Islet of Langerhans (tissue), 1 donor: ENCODE measurements at regions not wholly inside any gene's neighbourhood (a gene's known extent, or its start where the extent isn't known, plus 50 kb on each side); places are given as distances from the start of the nearest gene placed in this dataset.
A peak's percentile ranks its signal among the peaks of the same experiment; 100 is the strongest.

ENCODE experiments used
- FAIRE-seq: peaks from one replicate; lab custom pipeline; 2011; peaks lifted over from hg19 to GRCh38; lab: Jason Lieb, UNC

DNA sequence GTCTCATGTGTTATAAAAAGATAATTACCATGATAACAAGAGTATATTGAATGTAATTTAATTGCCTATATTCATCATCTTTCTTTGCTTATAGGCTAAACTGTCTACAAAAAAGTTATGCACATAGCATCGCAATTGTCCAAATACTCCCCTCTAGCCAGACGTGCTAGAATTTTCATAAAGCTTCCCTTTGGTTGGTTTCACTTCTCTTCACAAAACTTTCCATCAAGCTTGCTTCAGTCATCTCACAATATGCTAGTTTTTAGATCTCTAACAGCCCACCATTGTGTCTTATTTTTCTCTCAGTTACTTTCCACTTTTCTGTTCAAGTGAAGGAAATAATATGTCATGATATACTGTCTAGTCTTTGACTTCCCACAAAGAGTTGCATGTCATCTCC is 448.3 kb upstream of the SPANXN1 start:
- no peak for FAIRE-seq

DNA sequence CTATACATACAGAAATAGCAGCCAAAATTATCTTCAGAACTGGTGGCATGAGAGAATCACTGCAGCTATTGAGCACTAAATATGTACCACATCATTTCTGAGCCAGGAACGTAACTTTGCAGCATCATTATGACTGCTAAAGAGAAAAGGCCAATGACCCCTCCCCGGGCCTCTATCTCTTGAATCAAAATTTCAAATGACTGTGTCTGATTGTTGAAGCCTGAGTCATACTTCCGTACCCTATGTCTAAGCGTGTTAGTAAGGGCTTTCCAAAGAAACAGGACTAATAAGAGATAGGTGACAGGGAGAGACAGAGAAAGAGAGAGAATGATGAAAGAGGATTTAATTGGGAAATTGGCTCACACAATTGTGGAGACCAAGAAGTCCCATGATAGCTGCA is 445.5 kb upstream of the SPANXN1 start:
- FAIRE-seq, result no peak

DNA sequence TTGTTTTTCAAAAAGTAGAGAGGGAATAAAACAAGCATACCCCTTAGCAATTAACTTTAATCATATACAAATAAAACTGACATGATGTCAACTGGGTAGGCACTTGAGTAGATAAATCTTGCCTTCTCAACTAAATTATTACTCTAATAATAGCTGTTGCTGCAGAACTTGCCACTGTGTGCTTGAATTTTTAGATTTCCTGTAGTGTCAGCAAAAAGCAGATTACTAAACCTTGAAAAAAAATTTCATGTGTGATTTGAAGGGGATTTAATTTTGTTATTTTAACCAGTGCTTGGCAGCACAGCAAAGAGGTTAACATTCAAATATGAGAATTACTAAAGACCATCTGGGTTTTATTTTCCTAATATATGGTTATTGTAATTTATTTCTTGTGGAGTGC is 438.3 kb upstream of the SPANXN1 start:
- no peak for FAIRE-seq

DNA sequence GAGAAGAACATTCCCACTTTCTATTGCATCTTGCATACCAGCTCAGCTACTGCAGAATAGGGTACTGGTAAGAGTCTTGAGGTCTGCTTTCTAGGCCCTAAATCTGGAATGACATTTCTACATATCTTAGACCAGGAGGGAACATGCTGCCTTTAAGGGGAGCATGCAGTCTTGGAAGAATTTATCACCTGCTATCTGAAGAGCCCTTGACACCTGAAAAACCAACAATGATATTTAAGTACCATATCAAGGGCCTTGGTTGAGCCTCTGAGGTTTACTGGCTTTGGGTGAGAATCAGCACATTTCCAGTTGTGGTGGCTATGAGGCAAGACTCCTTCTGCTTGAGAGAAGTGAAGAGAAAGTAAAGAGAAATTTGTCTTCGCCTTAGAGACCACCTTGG is 436.8 kb upstream of the SPANXN1 start:
- no peak for FAIRE-seq

DNA sequence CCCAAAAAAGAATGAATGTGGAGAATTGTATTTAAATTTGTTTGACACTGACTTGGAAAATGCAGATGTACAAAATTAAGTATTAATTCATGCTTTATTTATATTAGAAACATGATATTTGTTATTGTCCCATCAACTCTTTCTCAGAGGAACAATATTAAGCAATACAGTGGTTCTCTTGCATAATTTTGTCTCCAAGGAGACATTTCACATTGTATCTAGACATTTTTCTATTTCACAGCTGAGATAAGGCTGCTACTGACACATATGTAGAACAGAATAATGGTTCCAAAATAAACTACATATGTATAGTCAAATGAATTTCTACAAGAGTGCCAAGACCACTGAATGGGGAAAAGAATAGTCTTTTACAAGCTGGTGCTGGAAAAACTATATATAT is 427.9 kb upstream of the SPANXN1 start:
- FAIRE-seq, result no peak

DNA sequence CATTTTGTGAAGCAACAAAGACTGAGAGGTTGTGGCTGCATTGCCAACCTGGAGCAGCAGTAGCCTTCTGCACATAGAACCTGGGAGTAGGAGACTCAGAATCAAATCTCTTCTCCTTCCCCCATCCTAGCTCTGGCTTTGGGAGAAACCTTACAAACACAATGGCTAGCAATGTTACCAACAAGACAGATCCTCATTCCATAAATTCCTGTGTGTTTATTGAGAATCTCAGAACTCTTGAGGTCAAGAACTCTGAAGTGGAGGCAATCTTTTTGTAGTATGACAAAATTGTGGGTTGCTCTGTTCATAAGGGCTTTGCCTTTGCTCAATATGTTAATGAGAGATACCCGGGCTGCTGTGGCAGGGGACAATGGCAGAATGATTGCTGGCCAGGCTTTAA is 406.7 kb upstream of the SPANXN1 start:
- no peak for FAIRE-seq

DNA sequence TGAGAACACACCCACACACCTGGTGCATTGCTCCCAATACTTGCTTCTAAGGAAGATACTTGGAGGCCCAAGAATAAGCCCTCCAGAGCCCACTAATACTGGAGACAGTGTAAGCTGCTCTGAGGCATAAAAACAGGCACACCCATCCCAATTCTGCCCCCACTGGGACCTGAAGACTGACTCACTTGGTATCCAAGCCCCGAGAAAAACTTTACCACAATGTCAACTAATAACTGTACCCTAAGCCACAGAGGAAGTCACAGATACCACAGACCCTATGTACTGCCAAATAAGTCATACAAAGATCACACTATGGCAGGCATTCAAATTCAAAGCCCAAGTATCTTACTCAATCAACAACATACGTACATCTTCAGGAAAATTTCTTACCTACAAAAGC is 398.2 kb upstream of the SPANXN1 start:
- FAIRE-seq, result no peak

DNA sequence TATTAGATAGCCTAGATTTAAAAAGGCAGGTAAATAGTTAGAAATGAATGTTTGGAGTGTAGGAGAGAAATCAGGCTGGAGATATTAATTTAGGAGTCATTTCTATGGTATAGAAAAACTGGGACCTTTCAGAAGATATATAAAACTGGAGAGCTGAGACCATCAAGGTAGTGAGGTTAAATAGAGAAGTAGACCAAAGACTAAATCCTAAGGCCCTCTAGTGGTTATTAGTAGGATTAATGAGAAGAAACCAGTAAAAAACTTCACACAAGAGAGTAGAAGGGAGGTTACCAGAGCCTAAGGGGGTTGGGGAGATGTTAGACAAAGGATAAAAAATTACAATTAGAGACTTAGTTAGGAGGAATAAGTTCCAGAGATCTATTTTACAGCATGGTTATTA is 351.0 kb upstream of the SPANXN1 start:
- peak; percentile 90 for FAIRE-seq

DNA sequence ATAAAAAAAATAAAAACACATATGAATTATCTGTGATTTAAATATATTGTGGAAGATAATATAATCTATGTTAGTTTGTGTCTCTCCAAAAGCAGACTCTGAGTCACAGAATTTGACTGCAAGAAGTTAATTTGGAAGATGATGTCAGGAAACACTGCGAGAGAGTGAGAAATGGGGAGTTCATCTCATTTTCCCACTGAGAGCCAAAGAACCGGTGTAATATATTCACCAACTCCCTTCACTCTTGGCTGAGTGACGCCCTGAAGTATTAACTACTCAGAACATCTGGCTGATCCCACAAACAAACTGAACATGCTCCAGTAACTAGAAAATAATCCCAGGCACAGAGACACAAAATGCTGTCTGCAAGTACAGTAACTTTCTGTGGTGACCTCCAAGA is 345.8 kb upstream of the SPANXN1 start:
- no peak for FAIRE-seq

DNA sequence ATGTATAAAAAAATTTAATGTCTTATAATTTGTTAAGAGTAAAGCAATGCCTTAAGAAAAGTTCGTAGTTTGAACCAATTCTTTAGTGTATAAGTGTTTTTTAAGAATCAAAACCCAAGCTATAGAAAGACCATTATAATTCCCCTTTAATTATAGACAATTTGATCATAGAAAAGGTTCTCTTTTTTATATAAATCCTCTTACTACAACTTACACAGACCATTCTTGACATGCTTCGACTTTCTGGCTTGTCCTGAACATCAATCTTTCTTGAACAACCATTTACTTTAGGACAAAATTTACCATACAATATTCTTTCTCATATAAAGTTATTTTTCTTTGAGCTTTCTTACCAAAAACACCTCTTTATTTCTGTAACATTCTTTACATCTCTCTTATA is 330.5 kb upstream of the SPANXN1 start:
- FAIRE-seq, result no peak

DNA sequence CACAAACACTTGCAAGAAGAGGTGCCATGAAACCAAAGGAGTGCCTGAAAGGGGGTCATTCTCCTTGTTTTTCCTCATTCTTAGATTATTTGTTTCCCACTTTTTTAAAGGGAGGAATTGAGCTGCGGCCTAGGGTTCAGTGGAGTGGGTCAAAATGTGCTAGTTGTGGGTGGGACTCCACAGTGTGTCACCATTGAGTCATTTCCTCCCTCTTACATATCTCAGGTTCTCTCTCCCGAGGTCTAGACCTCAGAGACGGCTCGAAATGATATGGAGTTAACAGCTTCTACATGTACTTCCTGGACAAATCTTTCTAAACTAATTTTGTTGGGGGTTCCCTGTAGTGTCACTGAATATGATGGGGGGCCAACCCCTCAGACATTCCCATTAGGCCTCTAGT is 328.4 kb upstream of the SPANXN1 start:
- no peak for FAIRE-seq

DNA sequence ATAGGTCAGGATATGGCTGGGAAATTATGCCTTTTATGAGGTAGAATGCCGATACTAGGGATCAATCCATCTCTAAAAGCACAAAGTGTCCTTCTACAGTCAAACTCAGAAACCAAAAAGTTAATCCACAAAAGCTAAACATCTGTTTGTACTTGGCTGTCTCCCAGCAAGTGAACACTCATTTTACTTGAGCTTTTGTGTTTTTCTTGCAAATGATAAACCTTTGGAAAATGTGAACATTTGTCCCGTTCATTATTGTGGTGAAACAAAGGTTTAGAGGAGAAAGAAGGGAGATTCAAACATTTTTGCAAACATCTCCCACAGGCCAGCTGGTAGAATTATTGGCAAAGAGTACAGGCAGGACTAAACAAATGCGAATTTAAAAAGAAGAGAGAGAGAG is 300.6 kb upstream of the SPANXN1 start:
- FAIRE-seq, result no peak
